ENCODE measurements at regions not wholly inside any gene's neighbourhood (a gene's known extent, or its start where the extent isn't known, plus 50 kb on each side); places are given as distances from the start of the nearest gene placed in this dataset.

DNA sequence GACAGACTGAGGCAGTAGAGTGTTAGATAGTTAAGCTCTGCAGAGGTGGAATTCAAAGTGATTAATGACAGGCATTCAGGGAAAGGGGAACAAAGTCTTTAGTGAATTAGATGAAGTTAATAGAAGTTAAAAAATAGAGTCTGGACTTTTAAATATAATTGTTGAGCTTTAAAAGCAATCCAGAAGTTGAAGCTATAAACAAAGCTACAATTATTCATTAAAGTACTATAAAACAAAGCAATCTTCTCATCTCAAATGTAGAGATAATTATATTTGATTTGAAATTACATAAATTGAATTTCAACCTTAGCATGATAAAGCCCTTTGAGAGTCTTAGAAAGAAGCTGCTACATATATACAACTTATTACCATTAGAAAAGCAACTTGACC is 710.6 kb downstream of the MRPL39 start:
- H3K9me3 ChIP-seq (ENCODE audit: control extremely low read depth in 1 of 3, control insufficient read depth in 2 of 3, insufficient read depth in 1 of 3, low read length in 2 of 3) = no peaks in the 10 kb centered on the region
- H3K27ac ChIP-seq (ENCODE audit: low read length in 2 of 2) = peak overlapping the region in 1 of 2 donors; percentile 13
- H3K4me1 ChIP-seq (ENCODE audit: control insufficient read depth in 2 of 2, insufficient read depth in 2 of 2, low read length in 2 of 2) = peaks cover 6% of the 10 kb centered on the region in 2 donors
- no peak overlapping the region for H3K4me3 ChIP-seq (ENCODE audit: control extremely low read depth in 1 of 5, extremely low read depth in 1 of 5, insufficient read depth in 1 of 5, low read depth in 2 of 5, low read length in 4 of 5)
- DNase-seq = no peak
- POLR2A ChIA-PET = no interaction called here
- TF ChIP-seq, protein P1, sequence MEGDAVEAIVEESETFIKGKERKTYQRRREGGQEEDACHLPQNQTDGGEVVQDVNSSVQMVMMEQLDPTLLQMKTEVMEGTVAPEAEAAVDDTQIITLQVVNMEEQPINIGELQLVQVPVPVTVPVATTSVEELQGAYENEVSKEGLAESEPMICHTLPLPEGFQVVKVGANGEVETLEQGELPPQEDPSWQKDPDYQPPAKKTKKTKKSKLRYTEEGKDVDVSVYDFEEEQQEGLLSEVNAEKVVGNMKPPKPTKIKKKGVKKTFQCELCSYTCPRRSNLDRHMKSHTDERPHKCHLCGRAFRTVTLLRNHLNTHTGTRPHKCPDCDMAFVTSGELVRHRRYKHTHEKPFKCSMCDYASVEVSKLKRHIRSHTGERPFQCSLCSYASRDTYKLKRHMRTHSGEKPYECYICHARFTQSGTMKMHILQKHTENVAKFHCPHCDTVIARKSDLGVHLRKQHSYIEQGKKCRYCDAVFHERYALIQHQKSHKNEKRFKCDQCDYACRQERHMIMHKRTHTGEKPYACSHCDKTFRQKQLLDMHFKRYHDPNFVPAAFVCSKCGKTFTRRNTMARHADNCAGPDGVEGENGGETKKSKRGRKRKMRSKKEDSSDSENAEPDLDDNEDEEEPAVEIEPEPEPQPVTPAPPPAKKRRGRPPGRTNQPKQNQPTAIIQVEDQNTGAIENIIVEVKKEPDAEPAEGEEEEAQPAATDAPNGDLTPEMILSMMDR (IDR thresholded peaks at IDR 0.05) = no peak
- no peak for TF ChIP-seq EZH2 (IDR thresholded peaks at IDR 0.05; ENCODE audit: borderline replicate concordance, insufficient read depth, low read depth, low read length, poor library complexity, severe bottlenecking)
- no peak overlapping the region for H3K4me3 Mint-ChIP-seq
- no peaks in the 10 kb centered on the region for H3K36me3 ChIP-seq (replicated peaks in 1 of 2; ENCODE audit: control extremely low read depth in 1 of 2, control insufficient read depth in 1 of 2, extremely low read depth in 1 of 2, insufficient read depth in 2 of 2, low read length in 1 of 2)
- H3K4me1 Mint-ChIP-seq = peaks cover 14% of the 10 kb centered on the region
- no peak overlapping the region for H3K27ac Mint-ChIP-seq
- H3K79me2 ChIP-seq (ENCODE audit: control insufficient read depth, insufficient read depth, low read length) = no peaks in the 10 kb centered on the region
- H3K9ac ChIP-seq (ENCODE audit: low read length) = no peak overlapping the region
- intact Hi-C loops (cut with micrococcal nuclease) = loop anchor here (5.0 kb wide), 1 partner anchor 141 kb away; no protein-coding TSS in a partner anchor
- no peaks in the 10 kb centered on the region for H3K27me3 Mint-ChIP-seq
- CTCF ChIA-PET = interaction anchor here (1.4 to 3.7 kb wide), 6 partner anchors 144 to 711 kb away, joined by 3 to 38 read pairs (median 6); no protein-coding TSS in a partner anchor
- H2AFZ ChIP-seq (ENCODE audit: insufficient read depth, low read depth, low read length, poor library complexity, severe bottlenecking) = peak overlapping the region; percentile 59
- no peaks in the 10 kb centered on the region for H3K27me3 ChIP-seq (replicated peaks in 1 of 4; ENCODE audit: control extremely low read depth in 1 of 4, control insufficient read depth in 3 of 4, insufficient read depth in 4 of 4, low read length in 3 of 4)
- no peaks in the 10 kb centered on the region for H4K20me1 ChIP-seq (ENCODE audit: control insufficient read depth, insufficient read depth, low read length, poor library complexity, severe bottlenecking)
- no peaks in the 10 kb centered on the region for H3K9me3 Mint-ChIP-seq (ENCODE audit: insufficient read depth)
- ATAC-seq (ENCODE audit: low read depth) = no peak
- H3K4me2 ChIP-seq (replicated peaks; ENCODE audit: low read depth, low read length, poor library complexity, severe bottlenecking) = peak overlapping the region; percentile 27

DNA sequence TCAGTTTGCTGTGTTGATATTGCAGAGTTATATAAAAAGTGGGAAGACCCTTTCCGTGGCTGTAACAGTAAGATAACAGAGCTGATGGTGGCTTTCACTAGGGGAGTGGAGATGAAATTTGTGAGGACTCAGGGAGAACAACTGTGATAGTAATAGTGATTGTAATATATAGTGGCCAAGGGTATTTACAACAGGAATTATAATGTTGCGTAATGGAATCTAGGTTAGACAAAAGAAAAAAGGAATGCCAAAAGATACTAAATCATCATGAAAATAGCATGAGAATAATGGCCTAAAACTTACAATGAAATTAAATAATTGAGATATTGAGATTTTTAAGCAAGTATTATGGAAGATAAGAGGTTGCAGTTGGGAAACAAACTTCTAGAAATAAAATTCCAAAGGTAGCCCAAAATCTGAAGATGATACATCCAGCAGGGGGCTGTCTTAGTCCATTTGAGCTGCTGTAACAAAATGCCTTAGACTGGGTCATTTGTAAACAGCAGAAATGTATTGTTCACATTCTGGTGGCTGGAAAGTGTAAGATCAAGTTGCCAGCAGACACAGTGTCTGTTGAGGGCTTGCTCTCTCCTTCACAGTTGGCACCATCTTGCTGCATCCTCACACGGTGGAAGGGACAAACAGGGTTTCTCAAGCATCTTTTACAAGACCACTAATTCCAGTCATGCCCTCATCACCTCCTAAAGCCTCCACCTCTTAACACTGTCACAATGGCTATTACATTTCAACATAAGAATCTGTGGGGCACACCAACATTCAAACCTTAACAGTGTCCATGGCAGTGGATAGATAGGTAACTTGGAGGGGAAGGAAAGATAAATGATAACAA is 711.2 kb downstream of the MRPL39 start:
- ChIA-PET CTCF (interaction anchor here (1.0 to 3.7 kb wide), 7 partner anchors 144 to 712 kb away, joined by 3 to 38 read pairs (median 6); no protein-coding TSS in a partner anchor), POLR2A (no interaction called here)
- no peaks in the 10 kb centered on the region for H3K79me2 ChIP-seq (ENCODE audit: control insufficient read depth, insufficient read depth, low read length)
- TF ChIP-seq, protein P1 (IDR thresholded peaks at IDR 0.05) = peak; percentile 55
- no peak for TF ChIP-seq EZH2 (IDR thresholded peaks at IDR 0.05; ENCODE audit: borderline replicate concordance, insufficient read depth, low read depth, low read length, poor library complexity, severe bottlenecking)
- H3K27ac ChIP-seq (ENCODE audit: low read length in 2 of 2) = peak overlapping the region in 1 of 2 donors; percentile 13
- DNase-seq = peak; percentile 62
- H4K20me1 ChIP-seq (ENCODE audit: control insufficient read depth, insufficient read depth, low read length, poor library complexity, severe bottlenecking) = no peaks in the 10 kb centered on the region
- peak overlapping the region; percentile 27 for H3K4me2 ChIP-seq (replicated peaks; ENCODE audit: low read depth, low read length, poor library complexity, severe bottlenecking)
- H3K9me3 Mint-ChIP-seq (ENCODE audit: insufficient read depth) = no peaks in the 10 kb centered on the region
- ATAC-seq (ENCODE audit: low read depth) = peak; percentile 41
- H2AFZ ChIP-seq (ENCODE audit: insufficient read depth, low read depth, low read length, poor library complexity, severe bottlenecking) = peak overlapping the region; percentile 59
- no peaks in the 10 kb centered on the region for H3K36me3 ChIP-seq (replicated peaks in 1 of 2; ENCODE audit: control extremely low read depth in 1 of 2, control insufficient read depth in 1 of 2, extremely low read depth in 1 of 2, insufficient read depth in 2 of 2, low read length in 1 of 2)
- H3K27me3 Mint-ChIP-seq = no peaks in the 10 kb centered on the region
- no peak overlapping the region for H3K9ac ChIP-seq (ENCODE audit: low read length)
- peaks cover 6% of the 10 kb centered on the region in 2 donors for H3K4me1 ChIP-seq (ENCODE audit: control insufficient read depth in 2 of 2, insufficient read depth in 2 of 2, low read length in 2 of 2)
- 100% methylated on average over 1 of the region's 3 CpGs for WGBS (ENCODE audit: insufficient coverage)
- H3K9me3 ChIP-seq (ENCODE audit: control extremely low read depth in 1 of 3, control insufficient read depth in 2 of 3, insufficient read depth in 1 of 3, low read length in 2 of 3) = no peaks in the 10 kb centered on the region
- H3K27me3 ChIP-seq (replicated peaks in 1 of 4; ENCODE audit: control extremely low read depth in 1 of 4, control insufficient read depth in 3 of 4, insufficient read depth in 4 of 4, low read length in 3 of 4) = no peaks in the 10 kb centered on the region
- no peak overlapping the region for H3K4me3 Mint-ChIP-seq
- no peak overlapping the region for H3K27ac Mint-ChIP-seq
- intact Hi-C loops (cut with micrococcal nuclease) = loop anchor here (5.0 kb wide), 1 partner anchor 141 kb away; no protein-coding TSS in a partner anchor
- H3K4me1 Mint-ChIP-seq = peaks cover 14% of the 10 kb centered on the region
- no peak overlapping the region for H3K4me3 ChIP-seq (ENCODE audit: control extremely low read depth in 1 of 5, extremely low read depth in 1 of 5, insufficient read depth in 1 of 5, low read depth in 2 of 5, low read length in 4 of 5)

Data from B cell (primary cell).